GM23338 (cell line): ENCODE measurements at regions not wholly inside any gene's neighbourhood (a gene's known extent, or its start where the extent isn't known, plus 50 kb on each side); places are given as distances from the start of the nearest gene placed in this dataset.

Experiments
- ATAC-seq: fragments of 200-7000 bp; cut with Tn5 transposase; 3 replicates; pipeline ENCODE4 v1.9.1; 2020
- DNase-seq: peaks from one replicate; pipeline ENCODE4 v3.0.0-alpha.2; 2015; ENCODE audit warnings: low spot score
- H2AFZ ChIP-seq: fragments of 200-600 bp; sonication (generic); 2 replicates; pipeline ENCODE4 v1.8.0; 2016; ENCODE audit warnings: antibody characterized with exemption, mild to moderate bottlenecking, moderate library complexity
- H3F3A ChIP-seq: fragments of 200-600 bp; sonication (generic); replicated peaks from 2 replicates; pipeline ENCODE4 v1.8.0; 2017; ENCODE audit warnings: antibody characterized with exemption, mixed run types, low read depth
- H3K27ac ChIP-seq: fragments of 200-600 bp; sonication (generic); 2 replicates; pipeline ENCODE4 v1.6.1; 2016; ENCODE audit warnings: low read depth
- H3K27me3 ChIP-seq: fragments of 200-600 bp; sonication (generic); 2 replicates; pipeline ENCODE4 v1.8.0; 2016; ENCODE audit warnings: mild to moderate bottlenecking, mixed run types, moderate library complexity; ENCODE audit not compliant: insufficient read depth
- H3K36me3 ChIP-seq: fragments of 200-600 bp; sonication (generic); 2 replicates; pipeline ENCODE4 v1.8.0; 2016; ENCODE audit warnings: mild to moderate bottlenecking; ENCODE audit not compliant: insufficient read depth
- H3K4me1 ChIP-seq: fragments of 200-600 bp; sonication (generic); 2 replicates; pipeline ENCODE4 v1.8.0; 2016; ENCODE audit warnings: mild to moderate bottlenecking, moderate library complexity; ENCODE audit not compliant: insufficient read depth
- H3K4me2 ChIP-seq: fragments of 200-600 bp; sonication (generic); 2 replicates; pipeline ENCODE4 v1.7.1; 2017; ENCODE audit warnings: mixed run types
- H3K4me3 ChIP-seq: fragments of 200-600 bp; sonication (generic); 2 replicates; pipeline ENCODE4 v1.6.1; 2016; ENCODE audit warnings: mixed run types
- H3K79me2 ChIP-seq: fragments of 200-600 bp; sonication (generic); replicated peaks from 2 replicates; pipeline ENCODE4 v1.8.0; 2017; ENCODE audit warnings: mild to moderate bottlenecking; ENCODE audit not compliant: insufficient read depth
- H3K9me2 ChIP-seq: fragments of 200-600 bp; sonication (generic); 2 replicates; pipeline ENCODE4 v1.8.0; 2017; ENCODE audit not compliant: insufficient read depth
- H4K20me1 ChIP-seq: fragments of 200-600 bp; sonication (generic); replicated peaks from 2 replicates; pipeline ENCODE4 v1.8.0; 2017; ENCODE audit warnings: mild to moderate bottlenecking; ENCODE audit not compliant: insufficient read depth
- H3K27ac Mint-ChIP-seq: 2 replicates; pipeline ENCODE4 v1.8.0; 2020; ENCODE audit warnings: inconsistent platforms, mild to moderate bottlenecking, moderate library complexity, mixed read lengths
- H3K27me3 Mint-ChIP-seq: 3 replicates; pipeline ENCODE4 v1.8.0; 2022; ENCODE audit warnings: low read depth, mild to moderate bottlenecking, moderate library complexity, mixed read lengths, inconsistent platforms; ENCODE audit not compliant: insufficient read depth, poor library complexity
- H3K36me3 Mint-ChIP-seq: 3 replicates; pipeline ENCODE4 v1.8.0; 2021; ENCODE audit warnings: low read depth, mild to moderate bottlenecking, inconsistent platforms, moderate library complexity, mixed read lengths
- H3K4me1 Mint-ChIP-seq: 3 replicates; pipeline ENCODE4 v1.8.0; 2020; ENCODE audit warnings: mild to moderate bottlenecking, inconsistent platforms, mixed read lengths
- H3K4me3 Mint-ChIP-seq: 3 replicates; pipeline ENCODE4 v1.8.0; 2021; ENCODE audit warnings: moderate library complexity, mild to moderate bottlenecking, inconsistent platforms, mixed read lengths
- H3K9me3 Mint-ChIP-seq: 3 replicates; pipeline ENCODE4 v1.8.0; 2020; ENCODE audit warnings: moderate library complexity, mild to moderate bottlenecking, inconsistent platforms, mixed read lengths
- CREB1 ChIP-seq: fragments of 250-450 bp; sonication (Bioruptor Pico); IDR thresholded peaks from 2 replicates; pipeline ENCODE4 v1.5.0; 2020; ENCODE audit warnings: low read depth, mild to moderate bottlenecking, moderate library complexity
- CTCF ChIP-seq, 2 experiments: fragments of 200-600 bp in 1 of 2; sonication (generic) in 1 of 2; conservative IDR thresholded peaks; 2 replicates each; pipeline versions ENCODE4 v1.5.1 to v1.6.1; 2016 to 2017; ENCODE audit warnings: antibody characterized with exemption in 2 of 2, low read depth in 2 of 2, mild to moderate bottlenecking in 2 of 2, moderate library complexity in 1 of 2
- ETS1 ChIP-seq: IDR thresholded peaks from 2 replicates; pipeline ENCODE4 v1.6.1; 2016; ENCODE audit warnings: antibody characterized with exemption
- EZH2phosphoT487 ChIP-seq: fragments of 200-600 bp; sonication (generic); IDR thresholded peaks from one replicate; pipeline ENCODE4 v1.8.1; 2018; ENCODE audit warnings: antibody characterized with exemption; ENCODE audit not compliant: unreplicated experiment
- POLR2AphosphoS5 ChIP-seq: IDR thresholded peaks from 2 replicates; pipeline ENCODE4 v1.6.1; 2016; ENCODE audit warnings: antibody characterized with exemption, low read depth
- REST ChIP-seq: IDR thresholded peaks from one replicate; pipeline ENCODE4 v1.6.1; 2018; ENCODE audit warnings: antibody characterized with exemption; ENCODE audit not compliant: unreplicated experiment
- STAT1 ChIP-seq: IDR thresholded peaks from one replicate; pipeline ENCODE4 v1.6.1; 2016; ENCODE audit warnings: antibody characterized with exemption; ENCODE audit not compliant: unreplicated experiment
- ZNF114 ChIP-seq: fragments of 250-450 bp; sonication (Bioruptor Pico); IDR thresholded peaks from 2 replicates; pipeline ENCODE4 v1.5.0; 2020; ENCODE audit warnings: mild to moderate bottlenecking, moderate library complexity
- ZNF331 ChIP-seq: fragments of 250-450 bp; sonication (Bioruptor Pico); IDR thresholded peaks from 2 replicates; pipeline ENCODE4 v1.5.0; 2020; ENCODE audit warnings: low read depth, mild to moderate bottlenecking, moderate library complexity

GRCh38 chr18:6629635-6630140 lies 99.8 kb upstream of the ARHGAP28 start:
- peaks cover 3% of the 10 kb centered on the region; the same call in 1 of the 3 replicates for H3K36me3 Mint-ChIP-seq
- peaks cover 3% of the 10 kb centered on the region; the same call in 2 of the 3 replicates for H3K9me3 Mint-ChIP-seq
- DNase-seq (no peak), ATAC-seq (no peak)
- Histone ChIP-seq H4K20me1 (no peaks in the 10 kb centered on the region), H3K4me3 (no peak overlapping the region), H3K79me2 (no peaks in the 10 kb centered on the region), H3K4me2 (no peak overlapping the region), H2AFZ (no peak overlapping the region), H3F3A (no peaks in the 10 kb centered on the region), H3K9me2 (no peaks in the 10 kb centered on the region), H3K27me3 (no peaks in the 10 kb centered on the region), H3K36me3 (no peaks in the 10 kb centered on the region), H3K4me1 (peaks cover 13% of the 10 kb centered on the region; the same call in 1 of the 2 replicates), H3K27ac (no peak overlapping the region)
- H3K27me3 Mint-ChIP-seq: no peaks in the 10 kb centered on the region
- TF ChIP-seq POLR2AphosphoS5: no peak
- no peak overlapping the region for H3K27ac Mint-ChIP-seq
- no peak overlapping the region for H3K4me3 Mint-ChIP-seq
- peaks cover 27% of the 10 kb centered on the region for H3K4me1 Mint-ChIP-seq

GRCh38 chr18:6633310-6633709 lies 96.2 kb upstream of the ARHGAP28 start:
- Histone ChIP-seq H2AFZ (0 out of 2 replicates have a peak overlapping the region, but pooled peaks have one; percentile 5), H3K9me2 (no peaks in the 10 kb centered on the region), H3K79me2 (no peaks in the 10 kb centered on the region), H3K27me3 (no peaks in the 10 kb centered on the region), H3K4me2 (peak overlapping the region; percentile 12; the same call in 1 of the 2 replicates), H3K4me1 (peaks cover 13% of the 10 kb centered on the region; the same call in 1 of the 2 replicates), H3K4me3 (no peak overlapping the region), H4K20me1 (no peaks in the 10 kb centered on the region), H3K27ac (no peak overlapping the region), H3K36me3 (no peaks in the 10 kb centered on the region), H3F3A (no peaks in the 10 kb centered on the region)
- H3K9me3 Mint-ChIP-seq: peaks cover 3% of the 10 kb centered on the region; the same call in 2 of the 3 replicates
- no peak overlapping the region for H3K27ac Mint-ChIP-seq
- ATAC-seq (peak; percentile 100), DNase-seq (peak; percentile 63)
- no peak for TF ChIP-seq ZNF331 (CRISPR knock-in tag)
- peak; percentile 6; the same call in 1 of the 2 replicates for TF ChIP-seq CREB1
- no peak for TF ChIP-seq POLR2AphosphoS5
- no peak for TF ChIP-seq EZH2phosphoT487
- no peak for TF ChIP-seq STAT1
- peak; percentile 25; the same call in 1 of the 2 replicates for TF ChIP-seq ETS1
- TF ChIP-seq CTCF (conservative IDR thresholded peaks at IDR 0.05; ENCODE audit: low read depth in 2 of 2): no peak
- TF ChIP-seq ZNF114: no peak
- TF ChIP-seq REST: no peak
- H3K4me3 Mint-ChIP-seq: no peak overlapping the region
- H3K4me1 Mint-ChIP-seq: peaks cover 25% of the 10 kb centered on the region
- peaks cover 1% of the 10 kb centered on the region for H3K27me3 Mint-ChIP-seq
- H3K36me3 Mint-ChIP-seq: peaks cover 3% of the 10 kb centered on the region; the same call in 1 of the 3 replicates
